HG03025 (cell line): ENCODE measurements at regions not wholly inside any gene's neighbourhood (a gene's known extent, or its start where the extent isn't known, plus 50 kb on each side); places are given as distances from the start of the nearest gene placed in this dataset.
"Not testable (repeated sequence)": the region's sequence is repeated elsewhere in the genome, so short reads cannot be mapped to it uniquely, and the experiment has no call there.

Experiments used
- ATAC-seq: cut with Tn5 transposase; IDR thresholded peaks from one replicate; pipeline ENCODE4 v1.9.1; 2021; ENCODE audit warnings: mild to moderate bottlenecking, moderate library complexity; ENCODE audit not compliant: unreplicated experiment, low FRiP score

- ATAC-seq = no peak
Observed at GRCh38 chr7:131819891-131820290, 263.5 kb upstream of the PODXL start.

GRCh38 chr7:131816391-131817007 is 260.1 kb upstream of the PODXL start:
- ATAC-seq = no peak

- ATAC-seq = no peak
Observed at GRCh38 chr7:131808736-131809135, 252.3 kb upstream of the PODXL start.

- not testable (repeated sequence) for ATAC-seq
Observed at GRCh38 chr7:131808156-131808555, 251.7 kb upstream of the PODXL start.

- ATAC-seq = no peak
Observed at GRCh38 chr7:131803816-131804215, 247.4 kb upstream of the PODXL start.

- no peak for ATAC-seq
Observed at GRCh38 chr7:131802195-131802864, 245.9 kb upstream of the PODXL start.

- ATAC-seq = no peak
Observed at GRCh38 chr7:131800531-131800930, 244.1 kb upstream of the PODXL start.

GRCh38 chr7:131800008-131800407 is 243.6 kb upstream of the PODXL start:
- no peak for ATAC-seq

- no peak for ATAC-seq
Observed at GRCh38 chr7:131797841-131798240, 241.4 kb upstream of the PODXL start.

GRCh38 chr7:131795400-131795799 is 239.0 kb upstream of the PODXL start:
- ATAC-seq = no peak

- ATAC-seq = no peak
Observed at GRCh38 chr7:131792311-131792710, 235.9 kb upstream of the PODXL start.

- ATAC-seq = no peak
Observed at GRCh38 chr7:131787101-131787500, 230.7 kb upstream of the PODXL start.

GRCh38 chr7:131786204-131786603 is 229.8 kb upstream of the PODXL start:
- ATAC-seq = no peak

- ATAC-seq = no peak
Observed at GRCh38 chr7:131778601-131779000, 222.2 kb upstream of the PODXL start.

GRCh38 chr7:131774419-131775220 is 218.2 kb upstream of the PODXL start:
- ATAC-seq = no peak

GRCh38 chr7:131773413-131773812 is 217.0 kb upstream of the PODXL start:
- no peak for ATAC-seq

- ATAC-seq = no peak
Observed at GRCh38 chr7:131769241-131769640, 212.8 kb upstream of the PODXL start.

GRCh38 chr7:131767591-131767990 is 211.2 kb upstream of the PODXL start:
- no peak for ATAC-seq

GRCh38 chr7:131765575-131765974 is 209.1 kb upstream of the PODXL start:
- ATAC-seq = no peak

GRCh38 chr7:131764143-131764775 is 207.8 kb upstream of the PODXL start:
- ATAC-seq = no peak

- ATAC-seq = no peak
Observed at GRCh38 chr7:131762753-131763152, 206.3 kb upstream of the PODXL start.
